ENCODE measurements at regions not wholly inside any gene's neighbourhood (a gene's known extent, or its start where the extent isn't known, plus 50 kb on each side); places are given as distances from the start of the nearest gene placed in this dataset.

GRCh38 chr2:236964291-236964690 lies 121.4 kb upstream of the COPS8 start:
- TF ChIP-seq EZH2phosphoT487 (IDR thresholded peaks at IDR 0.05; ENCODE audit: borderline replicate concordance, low read depth) (no peak), CTCF (IDR thresholded peaks at IDR 0.05) (no peak), RAD21 (IDR thresholded peaks at IDR 0.05; ENCODE audit: low read length) (no peak), GABPA (IDR thresholded peaks at IDR 0.05; ENCODE audit: low read depth) (no peak), GATA2 (CRISPR knock-in tag; IDR thresholded peaks at IDR 0.05) (no peak), SMC3 (IDR thresholded peaks at IDR 0.05; ENCODE audit: low read depth, low read length) (no peak), ELF1 (IDR thresholded peaks at IDR 0.05) (no peak), POLR2AphosphoS5 (IDR thresholded peaks at IDR 0.05; ENCODE audit: low read depth, low read length) (no peak), RFX5 (IDR thresholded peaks at IDR 0.05; ENCODE audit: low read length) (no peak), TEAD4 (IDR thresholded peaks at IDR 0.05; ENCODE audit: borderline replicate concordance, insufficient read depth) (no peak), NFIC (IDR thresholded peaks at IDR 0.05; ENCODE audit: borderline replicate concordance) (no peak), REST (IDR thresholded peaks at IDR 0.05; ENCODE audit: low read depth, low read length) (no peak)
